ENCODE measurements at regions not wholly inside any gene's neighbourhood (a gene's known extent, or its start where the extent isn't known, plus 50 kb on each side); places are given as distances from the start of the nearest gene placed in this dataset.

DNA sequence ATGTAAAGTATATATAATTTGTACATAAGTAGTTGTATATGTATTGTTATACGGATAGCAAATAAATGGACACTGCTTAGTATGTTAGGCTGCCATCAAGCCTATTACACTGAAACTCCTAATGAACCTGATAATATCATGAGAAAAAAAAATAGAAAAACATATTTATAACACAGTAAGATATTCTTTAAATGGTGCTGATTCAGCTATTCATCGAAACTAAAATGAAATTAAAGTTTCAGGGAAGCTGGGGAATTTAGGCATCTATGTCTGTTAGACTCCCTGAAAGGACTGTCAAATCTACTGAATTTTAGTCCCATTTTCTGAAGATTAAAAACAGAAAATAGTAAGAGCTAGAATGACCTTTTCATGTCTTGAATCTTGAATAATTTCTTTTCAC is 647.1 kb upstream of the PABPC4L start:
- TF ChIP-seq SUZ12 (IDR thresholded peaks at IDR 0.05) (no peak), FOXA1 (IDR thresholded peaks at IDR 0.05) (no peak), ARNT (IDR thresholded peaks at IDR 0.05) (no peak), TARDBP (IDR thresholded peaks at IDR 0.05) (no peak), NFRKB (IDR thresholded peaks at IDR 0.05) (no peak), FOXK2 (IDR thresholded peaks at IDR 0.05) (no peak), CTBP1 (IDR thresholded peaks at IDR 0.05; ENCODE audit: borderline replicate concordance) (no peak), FOXM1 (IDR thresholded peaks at IDR 0.05; ENCODE audit: borderline replicate concordance) (no peak)
